GM18505 (cell line): ENCODE measurements at regions not wholly inside any gene's neighbourhood (a gene's known extent, or its start where the extent isn't known, plus 50 kb on each side); places are given as distances from the start of the nearest gene placed in this dataset.

Source experiments
- ATAC-seq: cut with Tn5 transposase; IDR thresholded peaks from one replicate; pipeline ENCODE4 v1.9.1; 2021; ENCODE audit not compliant: unreplicated experiment
- POLR2A ChIP-seq: IDR thresholded peaks from 4 replicates; pipeline ENCODE4 v1.6.1; 2011; ENCODE audit warnings: borderline replicate concordance; ENCODE audit not compliant: insufficient read depth, insufficient read length; ENCODE audit errors: extremely low read depth

DNA sequence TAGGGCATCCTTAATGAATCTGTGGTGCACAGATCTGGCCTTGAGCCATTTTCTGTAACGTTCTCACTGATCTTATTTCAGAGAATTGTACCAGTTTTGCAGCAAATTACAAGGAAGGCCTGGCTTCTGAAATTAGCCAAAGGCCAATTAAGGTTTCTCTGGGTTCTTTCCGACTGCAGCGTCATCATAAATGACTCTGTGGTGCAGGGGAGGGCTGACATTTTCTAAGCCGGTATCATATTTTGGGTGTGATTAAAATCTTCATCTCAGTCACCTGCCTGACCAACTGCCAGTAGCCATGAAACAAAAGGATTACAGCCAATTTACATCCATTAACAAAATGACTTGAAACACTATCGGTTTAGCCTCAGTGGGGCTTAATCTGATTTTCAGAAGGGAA, 363.7 kb downstream of the ADRA2A start:
- ATAC-seq: no peak
- no peak for TF ChIP-seq POLR2A

GRCh38 chr10:111445667-111446066, 368.8 kb downstream of the ADRA2A start:
- ATAC-seq: no peak
- TF ChIP-seq POLR2A: no peak

DNA sequence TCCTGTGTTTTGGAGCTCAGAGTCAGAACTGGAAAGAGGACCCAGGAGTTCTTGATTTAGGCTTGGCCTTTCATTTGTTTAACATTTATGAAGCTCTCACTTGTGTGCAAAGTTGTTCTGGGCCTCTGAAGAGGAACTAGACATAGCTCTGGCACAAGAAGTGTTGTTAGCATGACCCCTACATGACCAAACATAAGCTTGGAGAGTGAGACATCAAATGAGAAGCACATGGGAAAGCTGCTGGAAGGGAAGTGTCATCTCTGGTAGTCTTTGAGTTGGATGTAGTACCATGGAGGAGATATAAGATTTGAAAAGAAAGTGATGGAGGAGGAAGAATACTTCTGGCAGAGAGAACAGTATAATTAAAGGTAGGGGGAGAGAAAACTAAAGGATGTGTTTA, 370.1 kb downstream of the ADRA2A start:
- no peak for TF ChIP-seq POLR2A
- ATAC-seq: no peak

GRCh38 chr10:111452153-111452552, 375.3 kb downstream of the ADRA2A start:
- ATAC-seq: no peak
- no peak for TF ChIP-seq POLR2A

DNA sequence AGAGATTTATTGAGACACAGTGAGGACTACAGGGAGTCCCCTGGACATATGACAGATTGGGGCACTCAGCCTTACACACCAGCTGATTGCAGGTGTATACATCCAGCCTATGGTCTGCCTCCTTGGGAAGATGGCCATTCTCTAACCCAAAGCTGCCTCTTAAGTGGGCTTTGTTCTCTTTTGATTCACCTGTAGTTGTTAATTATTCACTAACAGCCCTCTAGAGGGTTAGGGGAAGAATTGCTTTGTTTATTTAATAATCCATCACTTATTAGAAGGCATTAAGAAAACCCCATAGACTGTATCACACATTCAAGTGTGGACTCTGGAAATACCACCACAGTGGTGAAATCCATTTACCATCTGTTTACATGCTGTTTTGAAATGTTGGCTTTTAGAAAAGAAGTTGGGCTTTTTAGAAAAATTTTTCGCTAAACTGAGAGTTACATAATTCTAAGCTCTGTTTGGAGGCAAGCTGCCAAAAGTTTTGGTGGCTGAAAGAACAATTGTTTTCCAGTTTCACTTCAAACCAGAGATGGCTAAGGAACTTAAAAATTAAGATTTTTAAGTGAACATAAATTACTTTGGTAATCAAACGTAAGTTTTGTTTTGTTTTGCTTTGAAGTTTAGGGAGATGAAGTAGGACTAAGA, 379.1 kb downstream of the ADRA2A start:
- TF ChIP-seq POLR2A: no peak
- no peak for ATAC-seq

GRCh38 chr10:111458256-111458655, 381.4 kb downstream of the ADRA2A start:
- no peak for ATAC-seq

GRCh38 chr10:111459967-111460366, 383.1 kb downstream of the ADRA2A start:
- no peak for TF ChIP-seq POLR2A
- no peak for ATAC-seq

More at GRCh38 chr10:111458256-111458655, 381.4 kb downstream of the ADRA2A start:
- TF ChIP-seq POLR2A: no peak

GRCh38 chr10:111472445-111472844, 395.6 kb downstream of the ADRA2A start:
- TF ChIP-seq POLR2A: no peak
- no peak for ATAC-seq

DNA sequence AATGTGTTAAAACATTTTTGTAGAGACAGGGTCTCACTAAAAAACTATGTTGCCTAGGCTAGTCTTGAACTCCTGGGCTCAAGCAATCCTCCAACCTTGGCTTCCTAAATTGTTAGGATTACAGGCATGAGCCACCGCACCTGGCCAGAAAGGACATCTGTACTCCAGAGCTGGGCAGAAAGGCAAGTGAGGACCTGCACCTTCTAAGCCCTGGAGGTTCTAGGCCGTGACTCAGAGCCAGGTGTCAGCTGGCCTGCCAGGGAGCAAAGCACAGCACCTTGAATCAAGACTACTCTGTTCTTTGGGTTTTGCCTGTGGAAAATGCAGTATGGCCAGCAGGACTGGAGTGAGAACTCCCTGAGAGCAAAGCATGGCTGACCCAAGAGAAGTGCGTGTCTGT, 396.5 kb downstream of the ADRA2A start:
- no peak for ATAC-seq
- no peak for TF ChIP-seq POLR2A

DNA sequence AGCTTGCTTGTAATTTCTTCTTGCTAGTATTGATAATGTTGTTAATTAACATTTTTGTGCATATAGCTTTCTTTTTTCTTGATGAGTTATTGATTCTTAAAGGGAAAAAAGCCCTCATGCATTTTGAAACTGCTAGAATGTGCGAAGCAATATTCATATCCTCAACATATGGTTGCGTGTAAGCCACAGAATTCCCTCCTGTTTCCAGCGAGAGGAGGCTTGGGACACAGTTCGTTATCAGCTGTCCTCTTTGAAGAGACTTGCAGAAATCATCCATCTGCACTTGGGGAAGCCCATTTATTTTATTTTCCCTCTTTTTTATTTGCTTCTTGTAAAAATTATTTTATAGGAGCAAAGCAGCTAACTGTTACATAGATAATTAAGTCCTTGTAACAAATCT, 398.0 kb downstream of the ADRA2A start:
- no peak for TF ChIP-seq POLR2A
- no peak for ATAC-seq

DNA sequence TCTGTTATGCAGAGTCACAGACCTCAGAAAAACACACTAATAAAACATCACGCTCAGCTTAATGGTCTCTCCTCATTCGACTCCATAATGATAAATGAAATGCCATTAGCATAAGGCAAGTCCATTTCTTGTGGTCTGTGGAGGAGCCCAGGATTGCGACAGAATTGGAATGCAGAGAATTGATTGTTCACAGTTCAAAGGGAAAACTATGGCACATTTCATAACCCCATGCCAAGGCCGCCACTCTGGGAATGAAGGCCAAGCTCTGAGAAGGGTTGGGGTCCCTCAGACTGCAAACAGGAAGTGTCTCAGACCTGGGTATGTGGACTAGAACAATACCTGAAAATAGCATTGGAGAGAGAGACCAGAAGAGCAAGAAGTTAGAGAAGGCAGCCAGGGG, 398.9 kb downstream of the ADRA2A start:
- TF ChIP-seq POLR2A: no peak
- no peak for ATAC-seq

GRCh38 chr10:111478651-111479050, 401.8 kb downstream of the ADRA2A start:
- TF ChIP-seq POLR2A: no peak
- ATAC-seq: no peak

GRCh38 chr10:111479966-111480365, 403.1 kb downstream of the ADRA2A start:
- no peak for TF ChIP-seq POLR2A
- no peak for ATAC-seq

GRCh38 chr10:111481261-111481826, 404.5 kb downstream of the ADRA2A start:
- TF ChIP-seq POLR2A: no peak
- no peak for ATAC-seq

GRCh38 chr10:111481866-111482265, 405.0 kb downstream of the ADRA2A start:
- ATAC-seq: no peak
- no peak for TF ChIP-seq POLR2A

GRCh38 chr10:111482621-111483216, 405.9 kb downstream of the ADRA2A start:
- no peak for ATAC-seq
- no peak for TF ChIP-seq POLR2A
